ENCODE measurements at regions not wholly inside any gene's neighbourhood (a gene's known extent, or its start where the extent isn't known, plus 50 kb on each side); places are given as distances from the start of the nearest gene placed in this dataset.

DNA sequence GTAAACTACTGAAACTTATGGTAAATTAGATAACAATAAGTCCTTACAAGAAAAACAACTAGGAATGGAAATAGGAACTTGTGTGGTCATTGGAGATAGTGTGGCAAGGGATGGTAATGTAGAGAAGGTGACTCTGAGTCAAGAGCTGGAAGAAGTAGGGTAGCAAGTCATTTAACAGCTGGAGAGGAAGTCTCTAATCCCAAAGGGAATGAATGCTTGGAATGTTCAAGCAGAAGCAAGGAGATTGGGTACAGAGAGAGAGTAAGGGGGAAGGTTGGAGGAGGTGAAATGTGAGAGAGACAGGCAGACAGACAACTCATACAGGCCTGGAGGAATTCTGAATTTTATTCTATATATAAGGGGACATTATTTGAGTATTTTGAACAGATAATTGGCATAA lies 260.6 kb upstream of the MAD2L1 start:
- no peaks in the 10 kb centered on the region for H3K9me3 ChIP-seq (ENCODE audit: insufficient read depth, low read depth, low read length)
- H3K9me2 ChIP-seq (replicated peaks; ENCODE audit: low read depth, low read length): no peaks in the 10 kb centered on the region
- H3K36me3 ChIP-seq (ENCODE audit: insufficient read depth, low read length): no peaks in the 10 kb centered on the region
- no peak overlapping the region for H3K4me2 ChIP-seq (ENCODE audit: low read depth, low read length, poor library complexity, severe bottlenecking)
- no peaks in the 10 kb centered on the region for H4K20me1 ChIP-seq (ENCODE audit: insufficient read depth, low read length, poor library complexity, severe bottlenecking)
- H3K9ac ChIP-seq (ENCODE audit: low read depth, low read length, poor library complexity, severe bottlenecking): no peak overlapping the region
- no peaks in the 10 kb centered on the region for H3F3A ChIP-seq (ENCODE audit: low read depth)
- no peaks in the 10 kb centered on the region for H3K27me3 ChIP-seq (ENCODE audit: insufficient read depth, low read length, poor library complexity, severe bottlenecking)
- no peak overlapping the region for H3K4me3 ChIP-seq (ENCODE audit: low read length, poor library complexity, severe bottlenecking)
- H3K4me1 ChIP-seq (ENCODE audit: insufficient read depth, low read length, poor library complexity, severe bottlenecking): no peaks in the 10 kb centered on the region
- no peak for TF ChIP-seq EZH2phosphoT487 (IDR thresholded peaks at IDR 0.05; ENCODE audit: borderline replicate concordance)
- TF ChIP-seq, protein P1, sequence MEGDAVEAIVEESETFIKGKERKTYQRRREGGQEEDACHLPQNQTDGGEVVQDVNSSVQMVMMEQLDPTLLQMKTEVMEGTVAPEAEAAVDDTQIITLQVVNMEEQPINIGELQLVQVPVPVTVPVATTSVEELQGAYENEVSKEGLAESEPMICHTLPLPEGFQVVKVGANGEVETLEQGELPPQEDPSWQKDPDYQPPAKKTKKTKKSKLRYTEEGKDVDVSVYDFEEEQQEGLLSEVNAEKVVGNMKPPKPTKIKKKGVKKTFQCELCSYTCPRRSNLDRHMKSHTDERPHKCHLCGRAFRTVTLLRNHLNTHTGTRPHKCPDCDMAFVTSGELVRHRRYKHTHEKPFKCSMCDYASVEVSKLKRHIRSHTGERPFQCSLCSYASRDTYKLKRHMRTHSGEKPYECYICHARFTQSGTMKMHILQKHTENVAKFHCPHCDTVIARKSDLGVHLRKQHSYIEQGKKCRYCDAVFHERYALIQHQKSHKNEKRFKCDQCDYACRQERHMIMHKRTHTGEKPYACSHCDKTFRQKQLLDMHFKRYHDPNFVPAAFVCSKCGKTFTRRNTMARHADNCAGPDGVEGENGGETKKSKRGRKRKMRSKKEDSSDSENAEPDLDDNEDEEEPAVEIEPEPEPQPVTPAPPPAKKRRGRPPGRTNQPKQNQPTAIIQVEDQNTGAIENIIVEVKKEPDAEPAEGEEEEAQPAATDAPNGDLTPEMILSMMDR (conservative IDR thresholded peaks at IDR 0.05; ENCODE audit: low read length): no peak
- no peaks in the 10 kb centered on the region for H3K79me2 ChIP-seq (ENCODE audit: insufficient read depth, low read length)
- H2AFZ ChIP-seq (ENCODE audit: low read length): no peak overlapping the region

GRCh38 chr4:120319046-120319767 lies 252.6 kb upstream of the MAD2L1 start:
- no peaks in the 10 kb centered on the region for H3F3A ChIP-seq (ENCODE audit: low read depth)
- no peaks in the 10 kb centered on the region for H3K4me1 ChIP-seq (ENCODE audit: insufficient read depth, low read length, poor library complexity, severe bottlenecking)
- H3K9me2 ChIP-seq (replicated peaks; ENCODE audit: low read depth, low read length): no peaks in the 10 kb centered on the region
- no peak overlapping the region for H3K4me2 ChIP-seq (ENCODE audit: low read depth, low read length, poor library complexity, severe bottlenecking)
- H3K36me3 ChIP-seq (ENCODE audit: insufficient read depth, low read length): no peaks in the 10 kb centered on the region
- H4K20me1 ChIP-seq (ENCODE audit: insufficient read depth, low read length, poor library complexity, severe bottlenecking): no peaks in the 10 kb centered on the region
- no peaks in the 10 kb centered on the region for H3K9me3 ChIP-seq (ENCODE audit: insufficient read depth, low read depth, low read length)
- no peak for TF ChIP-seq EZH2phosphoT487 (IDR thresholded peaks at IDR 0.05; ENCODE audit: borderline replicate concordance)
- TF ChIP-seq, protein P1 (conservative IDR thresholded peaks at IDR 0.05; ENCODE audit: low read length): no peak
- H3K79me2 ChIP-seq (ENCODE audit: insufficient read depth, low read length): no peaks in the 10 kb centered on the region
- H2AFZ ChIP-seq (ENCODE audit: low read length): no peak overlapping the region
- H3K9ac ChIP-seq (ENCODE audit: low read depth, low read length, poor library complexity, severe bottlenecking): no peak overlapping the region
- H3K27me3 ChIP-seq (ENCODE audit: insufficient read depth, low read length, poor library complexity, severe bottlenecking): no peaks in the 10 kb centered on the region
- no peak overlapping the region for H3K4me3 ChIP-seq (ENCODE audit: low read length, poor library complexity, severe bottlenecking)

GRCh38 chr4:120318196-120318846 lies 251.7 kb upstream of the MAD2L1 start:
- Histone ChIP-seq H2AFZ (ENCODE audit: low read length) (no peak overlapping the region), H3K9ac (ENCODE audit: low read depth, low read length, poor library complexity, severe bottlenecking) (no peak overlapping the region), H3K36me3 (ENCODE audit: insufficient read depth, low read length) (no peaks in the 10 kb centered on the region), H3K79me2 (ENCODE audit: insufficient read depth, low read length) (no peaks in the 10 kb centered on the region), H3K9me3 (ENCODE audit: insufficient read depth, low read depth, low read length) (no peaks in the 10 kb centered on the region), H3K4me3 (ENCODE audit: low read length, poor library complexity, severe bottlenecking) (no peak overlapping the region), H3K27me3 (ENCODE audit: insufficient read depth, low read length, poor library complexity, severe bottlenecking) (no peaks in the 10 kb centered on the region), H3K4me2 (ENCODE audit: low read depth, low read length, poor library complexity, severe bottlenecking) (no peak overlapping the region), H3K4me1 (ENCODE audit: insufficient read depth, low read length, poor library complexity, severe bottlenecking) (no peaks in the 10 kb centered on the region), H4K20me1 (ENCODE audit: insufficient read depth, low read length, poor library complexity, severe bottlenecking) (no peaks in the 10 kb centered on the region), H3K9me2 (replicated peaks; ENCODE audit: low read depth, low read length) (no peaks in the 10 kb centered on the region), H3F3A (ENCODE audit: low read depth) (no peaks in the 10 kb centered on the region)
- TF ChIP-seq EZH2phosphoT487 (IDR thresholded peaks at IDR 0.05; ENCODE audit: borderline replicate concordance): no peak
- TF ChIP-seq, protein P1 (conservative IDR thresholded peaks at IDR 0.05; ENCODE audit: low read length): no peak

All from Loucy (cell line).